ENCODE measurements at regions not wholly inside any gene's neighbourhood (a gene's known extent, or its start where the extent isn't known, plus 50 kb on each side); places are given as distances from the start of the nearest gene placed in this dataset.

GRCh38 chr3:146953511-146953981 lies 348.4 kb upstream of the PLSCR5 start:
- no peak for TF ChIP-seq POLR2A (IDR thresholded peaks at IDR 0.05)
- no peak for TF ChIP-seq CTCF (IDR thresholded peaks at IDR 0.05)

Measured in gastroesophageal sphincter (tissue), 3 donors.